ENCODE measurements at regions not wholly inside any gene's neighbourhood (a gene's known extent, or its start where the extent isn't known, plus 50 kb on each side); places are given as distances from the start of the nearest gene placed in this dataset.

- no peak for DNase-seq
These were observed 266.2 kb downstream of the OLFM3 start for GRCh38 chr1:101730559-101730958.

GRCh38 chr1:101732261-101732660 lies 264.5 kb downstream of the OLFM3 start:
- DNase-seq: no peak

- DNase-seq: no peak
These were observed 263.4 kb downstream of the OLFM3 start for GRCh38 chr1:101733340-101733739.

DNA sequence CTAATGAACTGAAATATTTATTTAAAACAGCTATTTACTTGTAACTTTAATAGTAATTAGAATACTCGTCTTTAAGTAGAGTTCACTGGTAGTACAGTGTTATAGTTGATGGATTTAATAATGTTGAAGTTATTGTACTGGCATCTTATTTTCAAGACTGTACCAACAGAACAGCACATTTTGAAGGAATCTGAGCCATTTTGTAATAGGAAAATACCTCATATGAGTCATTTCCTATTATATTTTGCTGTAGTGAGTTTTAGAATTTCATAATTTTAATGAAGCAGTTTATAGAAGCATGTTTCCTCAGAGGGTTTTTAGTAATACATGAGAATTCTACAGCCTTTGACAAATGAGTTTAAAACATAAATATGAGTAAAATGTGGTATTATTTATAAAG lies 258.3 kb downstream of the OLFM3 start:
- no peak for DNase-seq

DNA sequence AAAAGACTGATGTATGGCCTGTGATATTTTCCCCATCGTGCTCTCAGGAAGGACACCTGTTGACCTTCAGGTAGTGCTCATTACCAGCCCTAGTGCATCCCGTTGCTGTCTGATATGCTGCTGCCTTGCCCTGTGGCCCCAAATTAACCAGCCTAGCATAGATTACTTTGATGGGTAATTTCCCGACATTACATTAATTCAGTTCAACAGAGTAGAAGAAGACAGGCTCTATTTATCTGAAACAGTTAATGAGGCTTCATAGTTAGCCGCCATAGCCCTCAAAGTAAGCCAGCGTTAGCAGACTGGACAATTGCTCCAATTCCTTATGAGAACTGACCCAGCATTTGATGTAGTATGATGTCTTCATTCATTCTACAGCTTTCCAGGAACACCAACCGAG lies 257.6 kb downstream of the OLFM3 start:
- DNase-seq: no peak

DNA sequence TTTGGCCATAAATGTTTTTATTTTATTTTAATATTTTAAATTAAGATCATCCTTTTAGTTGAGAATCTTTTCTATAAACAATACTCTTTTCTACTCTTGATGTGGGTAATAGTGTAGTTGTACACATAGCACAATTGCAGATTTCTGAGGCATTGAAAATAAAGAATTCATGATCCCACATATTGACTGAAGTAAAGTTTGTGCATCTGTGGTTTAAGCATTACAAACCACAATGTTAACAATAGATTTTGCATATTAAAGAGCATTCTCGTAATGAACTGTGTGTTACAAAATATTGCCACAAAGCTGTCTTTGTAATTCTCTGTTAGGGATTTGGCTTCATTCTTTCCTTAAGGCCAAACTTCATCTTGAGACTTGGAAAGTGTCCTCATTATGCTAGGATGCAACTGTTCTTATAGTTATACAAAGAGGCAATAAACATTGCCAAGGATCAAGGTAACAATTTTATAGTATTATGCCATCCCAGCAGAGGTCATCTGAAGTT lies 256.8 kb downstream of the OLFM3 start:
- DNase-seq: no peak

- DNase-seq: no peak
These were observed 254.8 kb downstream of the OLFM3 start for GRCh38 chr1:101741910-101742309.

GRCh38 chr1:101742509-101742908 lies 254.2 kb downstream of the OLFM3 start:
- no peak for DNase-seq

DNA sequence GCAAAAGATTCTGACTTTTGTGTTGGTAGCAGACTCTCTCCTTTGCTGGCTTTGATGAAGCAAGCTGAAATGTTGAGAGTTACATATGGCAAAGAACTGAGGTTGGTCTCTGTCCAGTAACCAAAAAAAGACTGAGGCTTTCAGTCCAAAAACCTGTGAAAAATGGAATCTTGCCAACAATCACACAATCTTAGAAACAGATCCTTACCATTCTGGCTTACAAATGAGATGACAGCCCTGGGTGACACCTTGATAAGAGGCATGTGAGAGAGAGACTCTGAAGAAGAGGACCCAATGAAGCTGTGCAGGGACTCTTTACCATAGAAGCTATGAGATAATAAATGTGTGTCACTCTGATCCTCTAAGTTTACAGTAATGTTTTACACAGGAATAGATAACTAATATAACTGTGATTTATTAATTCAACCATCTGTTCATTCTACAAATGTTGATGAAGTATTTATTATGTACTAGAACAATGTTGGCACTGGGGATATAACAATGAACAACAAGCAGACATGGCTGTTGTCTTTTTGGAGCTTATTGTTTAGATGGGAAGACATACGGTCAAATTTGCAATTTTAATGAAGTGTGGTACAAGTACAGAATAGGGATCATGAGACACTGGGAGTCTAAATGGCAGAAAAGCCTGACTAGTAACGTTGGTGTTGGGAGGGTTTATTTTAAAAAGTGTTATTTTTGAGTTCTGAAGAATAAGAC lies 251.0 kb downstream of the OLFM3 start:
- DNase-seq: no peak

DNA sequence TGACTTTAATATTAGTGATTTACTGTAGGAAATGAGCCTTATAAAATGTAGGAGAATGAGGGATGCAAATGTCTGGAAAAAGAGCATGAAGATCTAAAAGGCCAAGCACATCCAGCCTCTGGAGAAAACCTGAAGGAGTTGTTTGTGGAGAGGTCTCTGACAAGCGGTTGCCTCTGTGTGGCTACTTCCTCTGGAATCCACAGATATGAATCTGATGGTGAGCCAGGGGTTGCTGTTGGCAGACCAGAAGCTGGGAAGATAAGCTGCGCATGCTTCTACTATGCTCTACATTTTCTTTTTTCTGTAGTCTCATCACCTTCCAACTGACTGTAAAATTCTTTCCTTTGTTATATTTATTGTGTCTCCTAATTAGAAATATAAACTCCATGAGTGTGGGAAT lies 248.6 kb downstream of the OLFM3 start:
- no peak for DNase-seq
